HEK293T (cell line): ENCODE measurements at regions not wholly inside any gene's neighbourhood (a gene's known extent, or its start where the extent isn't known, plus 50 kb on each side); places are given as distances from the start of the nearest gene placed in this dataset.

Experiments used
- ARNT ChIP-seq: fragments of 450-650 bp; IDR thresholded peaks from 2 replicates; pipeline ENCODE4 v1.6.1; 2017; ENCODE audit warnings: mild to moderate bottlenecking
- CTBP1 ChIP-seq: fragments of 450-650 bp; IDR thresholded peaks from 2 replicates; pipeline ENCODE4 v1.6.1; 2016; ENCODE audit warnings: borderline replicate concordance
- ELF4 ChIP-seq: fragments of 450-650 bp; IDR thresholded peaks from 2 replicates; pipeline ENCODE4 v1.6.1; 2017; ENCODE audit warnings: antibody characterized with exemption
- FOXA1 ChIP-seq: fragments of 450-650 bp; IDR thresholded peaks from 2 replicates; pipeline ENCODE4 v1.6.1; 2016; ENCODE audit warnings: mild to moderate bottlenecking
- FOXK2 ChIP-seq: fragments of 450-650 bp; IDR thresholded peaks from 2 replicates; pipeline ENCODE4 v1.6.1; 2016; ENCODE audit warnings: mild to moderate bottlenecking
- FOXM1 ChIP-seq: fragments of 450-650 bp; IDR thresholded peaks from 2 replicates; pipeline ENCODE4 v1.6.1; 2017; ENCODE audit warnings: mild to moderate bottlenecking, borderline replicate concordance
- L3MBTL2 ChIP-seq: fragments of 450-650 bp; conservative IDR thresholded peaks from 2 replicates; pipeline ENCODE4 v1.6.1; 2016; ENCODE audit warnings: mild to moderate bottlenecking
- LEF1 ChIP-seq: fragments of 450-650 bp; IDR thresholded peaks from 2 replicates; pipeline ENCODE4 v1.6.1; 2017; ENCODE audit warnings: mild to moderate bottlenecking, borderline replicate concordance
- NFRKB ChIP-seq: fragments of 450-650 bp; IDR thresholded peaks from 2 replicates; pipeline ENCODE4 v1.6.1; 2016; ENCODE audit warnings: mild to moderate bottlenecking, moderate library complexity
- SP1 ChIP-seq: fragments of 450-650 bp; IDR thresholded peaks from 2 replicates; pipeline ENCODE4 v1.6.1; 2017
- SUZ12 ChIP-seq: fragments of 450-650 bp; IDR thresholded peaks from 2 replicates; pipeline ENCODE4 v1.6.1; 2016; ENCODE audit warnings: mild to moderate bottlenecking
- TARDBP ChIP-seq: fragments of 450-650 bp; IDR thresholded peaks from 2 replicates; pipeline ENCODE4 v1.6.1; 2016
- ZNF384 ChIP-seq: fragments of 450-650 bp; IDR thresholded peaks from 2 replicates; pipeline ENCODE4 v1.6.1; 2016

- no peak for TF ChIP-seq ELF4
- TF ChIP-seq FOXA1, result no peak
- no peak for TF ChIP-seq FOXM1
- no peak for TF ChIP-seq TARDBP
- no peak for TF ChIP-seq ARNT
- no peak for TF ChIP-seq SP1
- no peak for TF ChIP-seq L3MBTL2
- TF ChIP-seq SUZ12, result no peak
- no peak for TF ChIP-seq FOXK2
- TF ChIP-seq NFRKB, result no peak
- TF ChIP-seq LEF1, result no peak
- no peak for TF ChIP-seq CTBP1
- TF ChIP-seq ZNF384, result no peak
These were observed 157.4 kb downstream of the ACTL8 start for GRCh38 chr1:17912491-17912890.
